Astrocyte (in vitro differentiated cells and primary cell): ENCODE measurements at regions not wholly inside any gene's neighbourhood (a gene's known extent, or its start where the extent isn't known, plus 50 kb on each side); places are given as distances from the start of the nearest gene placed in this dataset.

Experiments used
- DNase-seq: peaks from one replicate; pipeline ENCODE4 v3.0.0-alpha.2; 2010; ENCODE audit warnings: low read depth
- FAIRE-seq: peaks from 2 replicates; lab custom pipeline; 2011; peaks lifted over from hg19 to GRCh38; lab: Jason Lieb, UNC
- H2AFZ ChIP-seq: 2 replicates; pipeline ENCODE4 v1.6.0; 2012; ENCODE audit warnings: low read depth, low read length, inconsistent platforms
- H3K27ac ChIP-seq: 2 replicates; pipeline ENCODE4 v1.5.1; 2011; ENCODE audit warnings: low read depth, low read length, inconsistent platforms
- H3K27me3 ChIP-seq: 2 replicates; pipeline ENCODE4 v1.6.0; 2011; ENCODE audit warnings: low read length, inconsistent platforms; ENCODE audit not compliant: insufficient read depth
- H3K36me3 ChIP-seq: 2 replicates; pipeline ENCODE4 v1.5.1; 2011; ENCODE audit warnings: low read length, inconsistent platforms; ENCODE audit not compliant: insufficient read depth
- H3K4me1 ChIP-seq: 2 replicates; pipeline ENCODE4 v1.5.1; 2011; ENCODE audit warnings: low read length, inconsistent platforms; ENCODE audit not compliant: insufficient read depth
- H3K4me2 ChIP-seq: 2 replicates; pipeline ENCODE4 v1.6.0; 2012; ENCODE audit warnings: low read length, inconsistent platforms
- H3K4me3 ChIP-seq: 2 replicates; pipeline ENCODE4 v1.5.1; 2011; ENCODE audit warnings: low read depth, mild to moderate bottlenecking, low read length, inconsistent platforms; ENCODE audit not compliant: insufficient read depth
- H3K79me2 ChIP-seq: 2 replicates; pipeline ENCODE4 v1.6.0; 2012; ENCODE audit warnings: mild to moderate bottlenecking, low read length, inconsistent platforms; ENCODE audit not compliant: insufficient read depth
- H3K9ac ChIP-seq: 2 replicates; pipeline ENCODE4 v1.6.0; 2012; ENCODE audit warnings: mild to moderate bottlenecking, low read length, inconsistent platforms
- H3K9me3 ChIP-seq: 2 replicates; pipeline ENCODE4 v1.5.1; 2012; ENCODE audit warnings: low read depth, mild to moderate bottlenecking, low read length, inconsistent platforms; ENCODE audit not compliant: insufficient read depth
- H4K20me1 ChIP-seq: 2 replicates; pipeline ENCODE4 v1.6.0; 2012; ENCODE audit warnings: low read length, inconsistent platforms; ENCODE audit not compliant: insufficient read depth
- H3K27ac Mint-ChIP-seq: one replicate; pipeline ENCODE4 v1.8.0; 2021; ENCODE audit warnings: mild to moderate bottlenecking, mixed read lengths; ENCODE audit not compliant: unreplicated experiment
- H3K27me3 Mint-ChIP-seq: one replicate; pipeline ENCODE4 v1.8.0; 2021; ENCODE audit warnings: low read depth, mixed read lengths; ENCODE audit not compliant: unreplicated experiment
- H3K36me3 Mint-ChIP-seq: one replicate; pipeline ENCODE4 v1.8.0; 2021; ENCODE audit warnings: low read depth, mixed read lengths; ENCODE audit not compliant: unreplicated experiment
- H3K4me1 Mint-ChIP-seq: one replicate; pipeline ENCODE4 v1.8.0; 2021; ENCODE audit warnings: low read depth, mixed read lengths; ENCODE audit not compliant: unreplicated experiment
- H3K4me3 Mint-ChIP-seq: one replicate; pipeline ENCODE4 v1.8.0; 2021; ENCODE audit warnings: mild to moderate bottlenecking, moderate library complexity, mixed read lengths; ENCODE audit not compliant: unreplicated experiment
- H3K9me3 Mint-ChIP-seq: one replicate; pipeline ENCODE4 v1.8.0; 2021; ENCODE audit warnings: mild to moderate bottlenecking, mixed read lengths; ENCODE audit not compliant: unreplicated experiment
- CTCF ChIP-seq: IDR thresholded peaks from 2 replicates; pipeline ENCODE4 v1.5.1; 2011; ENCODE audit warnings: low read depth, mild to moderate bottlenecking, inconsistent platforms, low read length, moderate library complexity; ENCODE audit not compliant: insufficient read depth
- EZH2 ChIP-seq: IDR thresholded peaks from 2 replicates; pipeline ENCODE4 v1.6.1; 2012; ENCODE audit warnings: mild to moderate bottlenecking, low read length, inconsistent platforms; ENCODE audit not compliant: insufficient read depth

GRCh38 chr7:93817004-93817403 is 73.5 kb downstream of the TFPI2 start:
- Mint-ChIP-seq H3K9me3 (no peaks in the 10 kb centered on the region), H3K27ac (no peak overlapping the region), H3K36me3 (no peaks in the 10 kb centered on the region), H3K27me3 (no peaks in the 10 kb centered on the region), H3K4me1 (no peaks in the 10 kb centered on the region), H3K4me3 (no peak overlapping the region)
- H3K4me3 ChIP-seq = no peak overlapping the region
- FAIRE-seq (no peak), DNase-seq (no peak)
- H3K4me2 ChIP-seq = no peak overlapping the region
- no peak overlapping the region for H3K9ac ChIP-seq
- H3K27ac ChIP-seq = no peak overlapping the region
- H3K79me2 ChIP-seq = no peaks in the 10 kb centered on the region
- TF ChIP-seq EZH2 (no peak), CTCF (no peak)
- no peaks in the 10 kb centered on the region for H3K27me3 ChIP-seq
- H3K9me3 ChIP-seq = no peaks in the 10 kb centered on the region
- no peaks in the 10 kb centered on the region for H3K4me1 ChIP-seq
- no peak overlapping the region for H2AFZ ChIP-seq
- H3K36me3 ChIP-seq = no peaks in the 10 kb centered on the region
- H4K20me1 ChIP-seq = no peaks in the 10 kb centered on the region

DNA sequence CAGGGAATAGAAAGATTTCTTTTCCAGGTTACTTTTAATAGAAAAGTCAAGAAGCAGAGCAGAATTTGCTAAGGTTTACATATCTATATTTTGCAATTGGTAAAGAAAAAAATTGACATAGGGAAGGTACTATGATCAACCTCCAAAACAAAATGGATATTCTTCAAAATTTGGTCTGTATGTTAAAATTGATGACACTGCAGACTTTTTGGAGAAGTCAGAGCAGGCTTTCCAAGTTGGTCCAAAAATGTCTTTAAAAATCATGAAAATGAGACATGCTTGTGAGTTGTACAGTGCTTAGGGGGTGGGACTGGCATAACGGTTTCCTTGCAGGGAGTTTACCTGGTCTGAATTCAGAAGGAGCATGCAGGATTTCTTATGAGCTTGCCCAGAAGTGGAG is 77.0 kb downstream of the TFPI2 start:
- no peaks in the 10 kb centered on the region for H3K4me1 ChIP-seq
- no peak overlapping the region for H2AFZ ChIP-seq
- FAIRE-seq = no peak
- no peaks in the 10 kb centered on the region for H4K20me1 ChIP-seq
- no peak for TF ChIP-seq CTCF
- no peak for TF ChIP-seq EZH2
- H3K9ac ChIP-seq = no peak overlapping the region
- no peaks in the 10 kb centered on the region for H3K9me3 ChIP-seq
- H3K27ac ChIP-seq = no peak overlapping the region
- H3K27ac Mint-ChIP-seq = no peak overlapping the region
- H3K4me3 ChIP-seq = no peak overlapping the region
- no peaks in the 10 kb centered on the region for H3K9me3 Mint-ChIP-seq
- H3K27me3 ChIP-seq = no peaks in the 10 kb centered on the region
- H3K79me2 ChIP-seq = no peaks in the 10 kb centered on the region
- no peak for DNase-seq
- H3K4me3 Mint-ChIP-seq = no peak overlapping the region
- H3K4me1 Mint-ChIP-seq = no peaks in the 10 kb centered on the region
- H3K4me2 ChIP-seq = no peak overlapping the region
- no peaks in the 10 kb centered on the region for H3K36me3 ChIP-seq
- no peaks in the 10 kb centered on the region for H3K27me3 Mint-ChIP-seq
- H3K36me3 Mint-ChIP-seq = no peaks in the 10 kb centered on the region

GRCh38 chr7:93812061-93812460 is 78.5 kb downstream of the TFPI2 start:
- H3K4me1 ChIP-seq = no peaks in the 10 kb centered on the region
- H4K20me1 ChIP-seq = no peaks in the 10 kb centered on the region
- no peaks in the 10 kb centered on the region for H3K4me1 Mint-ChIP-seq
- H3K27me3 ChIP-seq = no peaks in the 10 kb centered on the region
- H3K9ac ChIP-seq = no peak overlapping the region
- no peaks in the 10 kb centered on the region for H3K36me3 Mint-ChIP-seq
- no peak overlapping the region for H3K27ac ChIP-seq
- H3K9me3 Mint-ChIP-seq = no peaks in the 10 kb centered on the region
- no peaks in the 10 kb centered on the region for H3K36me3 ChIP-seq
- no peak overlapping the region for H3K27ac Mint-ChIP-seq
- DNase-seq (no peak), FAIRE-seq (no peak)
- H3K9me3 ChIP-seq = no peaks in the 10 kb centered on the region
- no peak overlapping the region for H3K4me3 ChIP-seq
- H3K27me3 Mint-ChIP-seq = no peaks in the 10 kb centered on the region
- H2AFZ ChIP-seq = no peak overlapping the region
- no peak overlapping the region for H3K4me2 ChIP-seq
- TF ChIP-seq EZH2 (no peak), CTCF (no peak)
- H3K4me3 Mint-ChIP-seq = no peak overlapping the region
- no peaks in the 10 kb centered on the region for H3K79me2 ChIP-seq
